ENCODE measurements at regions not wholly inside any gene's neighbourhood (a gene's known extent, or its start where the extent isn't known, plus 50 kb on each side); places are given as distances from the start of the nearest gene placed in this dataset.

GRCh38 chrX:129000797-129001196 lies 522.5 kb downstream of the SMARCA1 start:
- TF ChIP-seq, protein P1, sequence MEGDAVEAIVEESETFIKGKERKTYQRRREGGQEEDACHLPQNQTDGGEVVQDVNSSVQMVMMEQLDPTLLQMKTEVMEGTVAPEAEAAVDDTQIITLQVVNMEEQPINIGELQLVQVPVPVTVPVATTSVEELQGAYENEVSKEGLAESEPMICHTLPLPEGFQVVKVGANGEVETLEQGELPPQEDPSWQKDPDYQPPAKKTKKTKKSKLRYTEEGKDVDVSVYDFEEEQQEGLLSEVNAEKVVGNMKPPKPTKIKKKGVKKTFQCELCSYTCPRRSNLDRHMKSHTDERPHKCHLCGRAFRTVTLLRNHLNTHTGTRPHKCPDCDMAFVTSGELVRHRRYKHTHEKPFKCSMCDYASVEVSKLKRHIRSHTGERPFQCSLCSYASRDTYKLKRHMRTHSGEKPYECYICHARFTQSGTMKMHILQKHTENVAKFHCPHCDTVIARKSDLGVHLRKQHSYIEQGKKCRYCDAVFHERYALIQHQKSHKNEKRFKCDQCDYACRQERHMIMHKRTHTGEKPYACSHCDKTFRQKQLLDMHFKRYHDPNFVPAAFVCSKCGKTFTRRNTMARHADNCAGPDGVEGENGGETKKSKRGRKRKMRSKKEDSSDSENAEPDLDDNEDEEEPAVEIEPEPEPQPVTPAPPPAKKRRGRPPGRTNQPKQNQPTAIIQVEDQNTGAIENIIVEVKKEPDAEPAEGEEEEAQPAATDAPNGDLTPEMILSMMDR (conservative IDR thresholded peaks at IDR 0.05; ENCODE audit: low read depth, low read length), result no peak
- TF ChIP-seq EZH2 (IDR thresholded peaks at IDR 0.05; ENCODE audit: borderline replicate concordance, low read depth, low read length, poor library complexity, severe bottlenecking), result no peak
